GM12873 (cell line): ENCODE measurements at regions not wholly inside any gene's neighbourhood (a gene's known extent, or its start where the extent isn't known, plus 50 kb on each side); places are given as distances from the start of the nearest gene placed in this dataset.

Source experiments
- CTCF ChIP-seq: IDR thresholded peaks from 2 replicates; pipeline ENCODE4 v1.5.1; 2012; ENCODE audit warnings: low read depth, mild to moderate bottlenecking, moderate library complexity, low read length, control low read depth; ENCODE audit not compliant: insufficient read depth; ENCODE audit errors: missing control alignments

- TF ChIP-seq CTCF = no peak
These were observed 73.8 kb upstream of the TWIST2 start for GRCh38 chr2:238774071-238774470.

GRCh38 chr2:238774980-238775509, 72.8 kb upstream of the TWIST2 start:
- TF ChIP-seq CTCF = no peak

GRCh38 chr2:238775591-238775990, 72.3 kb upstream of the TWIST2 start:
- no peak for TF ChIP-seq CTCF

GRCh38 chr2:238776003-238776760, 71.7 kb upstream of the TWIST2 start:
- TF ChIP-seq CTCF = no peak

GRCh38 chr2:238777369-238778067, 70.4 kb upstream of the TWIST2 start:
- no peak for TF ChIP-seq CTCF

GRCh38 chr2:238784671-238785527, 63.0 kb upstream of the TWIST2 start:
- TF ChIP-seq CTCF = peak; percentile 83

GRCh38 chr2:238785528-238785860, 62.4 kb upstream of the TWIST2 start:
- no peak for TF ChIP-seq CTCF
